COLO668 (cell line): ENCODE measurements at regions not wholly inside any gene's neighbourhood (a gene's known extent, or its start where the extent isn't known, plus 50 kb on each side); places are given as distances from the start of the nearest gene placed in this dataset.
A peak's percentile ranks its signal among the peaks of the same experiment; 100 is the strongest.

Experiments used
- DNase-seq: peaks from one replicate; lab custom pipeline; 2025; ENCODE audit not compliant: unreplicated experiment; lab: John Stamatoyannopoulos, UW

- no peak for DNase-seq
Measured at GRCh38 chr2:235244255-235245220, 249.3 kb upstream of the AGAP1 start.

- DNase-seq: no peak
Measured at GRCh38 chr2:235247001-235247400, 246.8 kb upstream of the AGAP1 start.

- DNase-seq: no peak
Measured at GRCh38 chr2:235255693-235256092, 238.2 kb upstream of the AGAP1 start.

DNA sequence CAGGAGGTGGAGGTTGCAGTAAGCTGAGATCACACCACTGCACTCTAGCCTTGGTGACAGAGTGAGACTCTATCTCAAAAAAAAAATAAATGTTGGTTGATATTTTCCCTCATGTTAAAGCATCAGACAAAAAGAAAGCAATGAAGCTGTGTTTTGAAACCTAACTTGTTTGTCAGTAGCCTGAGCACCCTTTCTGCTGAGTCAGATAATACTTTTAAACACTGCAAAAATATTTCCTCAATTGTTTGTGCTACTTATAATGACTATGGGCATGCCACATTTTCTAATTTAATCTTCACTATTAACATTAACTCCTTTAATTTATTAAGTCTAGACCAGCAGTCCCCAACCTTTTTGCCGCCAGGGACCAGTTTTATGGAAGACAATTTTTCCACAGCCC, 236.3 kb upstream of the AGAP1 start:
- no peak for DNase-seq

DNA sequence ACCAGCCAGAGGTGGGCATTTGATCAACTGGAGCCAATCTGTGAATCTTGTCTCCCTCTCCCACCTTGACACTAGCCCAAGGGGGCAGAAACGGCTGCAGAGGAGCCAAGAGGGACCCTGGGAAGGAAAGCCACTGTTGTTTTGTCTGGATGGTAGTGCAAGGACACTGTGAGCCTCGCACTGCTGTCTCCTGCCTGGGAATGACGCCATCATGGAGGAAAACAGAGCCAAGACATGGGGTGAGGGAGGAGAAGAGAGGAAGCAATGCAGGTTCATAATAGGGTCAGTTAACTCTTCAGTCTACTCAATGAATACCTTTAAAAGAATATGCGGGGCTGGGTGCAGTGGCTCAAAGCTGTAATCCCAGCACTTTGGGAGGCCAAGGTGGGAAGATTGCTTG, 231.1 kb upstream of the AGAP1 start:
- no peak for DNase-seq

- peak; percentile 79 for DNase-seq
Measured at GRCh38 chr2:235263205-235264120, 230.4 kb upstream of the AGAP1 start.

DNA sequence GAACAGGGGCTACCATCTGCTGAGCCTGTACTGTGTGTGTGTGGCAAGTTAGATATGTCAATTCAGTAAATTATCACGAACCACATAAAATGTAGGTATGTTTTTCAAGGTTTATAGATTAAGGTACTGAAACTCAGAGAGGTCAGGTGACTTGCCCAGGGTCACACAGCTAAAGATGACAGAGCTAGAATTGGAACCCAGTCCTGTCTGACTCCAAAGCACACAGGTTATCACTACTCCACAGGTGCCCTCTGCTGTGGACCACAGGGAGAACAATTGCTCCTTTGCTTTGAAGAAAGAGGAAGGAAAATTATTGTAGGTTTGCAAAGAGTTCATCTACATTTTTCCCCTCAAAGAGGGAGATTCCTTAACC, 229.7 kb upstream of the AGAP1 start:
- no peak for DNase-seq

DNA sequence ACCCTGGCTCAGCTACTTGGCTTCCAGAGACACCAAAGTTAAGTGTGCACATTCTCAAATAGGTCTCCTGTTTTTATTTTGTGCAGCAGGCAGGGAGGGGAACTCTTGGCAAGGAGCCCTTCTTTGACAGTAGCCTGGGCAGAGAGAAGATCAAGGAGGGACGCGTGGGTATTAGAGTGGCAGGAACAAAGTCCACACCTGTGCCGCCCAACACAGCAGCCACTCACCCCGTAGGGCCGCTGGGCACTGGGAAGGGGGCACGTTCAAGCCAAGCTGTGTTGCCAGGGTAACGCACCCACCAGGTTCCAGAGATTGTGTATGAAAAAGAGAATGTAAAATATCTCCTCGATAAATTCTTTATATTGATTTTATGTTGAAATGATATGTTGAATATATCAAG, 229.3 kb upstream of the AGAP1 start:
- no peak for DNase-seq

DNA sequence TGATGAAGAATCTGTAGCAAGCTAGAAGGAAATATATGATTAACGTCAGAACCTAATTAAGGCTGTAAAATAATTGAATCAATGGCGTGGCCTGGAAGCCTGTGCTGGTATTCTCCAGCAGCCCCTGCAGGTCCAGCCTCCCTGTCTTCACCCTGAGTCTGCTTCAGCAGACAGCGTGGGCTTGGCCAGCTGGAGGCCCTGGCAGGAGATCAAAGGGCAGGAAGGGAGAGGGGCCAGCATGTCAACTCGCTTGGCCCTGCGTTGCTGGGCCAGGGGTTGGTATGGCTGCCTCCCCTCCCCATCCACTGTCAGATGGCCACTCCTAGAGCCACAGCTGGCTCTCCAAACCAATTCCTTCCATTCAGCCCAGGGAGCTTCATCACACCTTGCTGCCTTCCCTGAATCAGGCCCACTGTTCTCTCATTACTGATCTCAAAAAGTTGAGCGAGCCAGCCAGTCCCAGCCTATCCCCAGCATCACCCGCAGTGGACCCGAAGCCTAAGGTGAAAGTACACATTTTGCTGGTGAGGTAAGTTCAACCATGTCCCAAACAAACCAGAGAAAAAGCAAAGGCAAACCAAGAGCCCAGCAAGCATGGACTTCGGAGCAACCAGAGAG, 228.4 kb upstream of the AGAP1 start:
- DNase-seq: no peak

DNA sequence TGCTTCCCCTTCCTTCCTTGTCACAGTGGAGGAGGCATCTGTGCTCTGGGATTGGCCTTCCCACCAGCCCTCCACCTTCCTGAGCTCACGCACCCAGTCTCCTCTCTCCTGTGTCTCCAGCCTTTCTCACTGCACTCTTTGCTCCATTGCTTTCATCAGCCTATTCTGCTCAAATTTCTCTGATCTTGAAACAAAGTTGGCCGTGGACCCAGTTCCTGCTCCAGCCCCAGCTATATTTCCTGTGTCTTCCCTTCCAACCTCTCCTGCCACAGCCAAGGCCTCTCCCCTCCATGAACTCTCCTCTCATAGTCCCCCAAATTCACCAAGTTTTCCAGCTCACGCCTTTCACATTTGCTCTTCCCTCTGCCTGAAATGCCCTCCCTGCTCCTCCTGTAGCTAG, 226.6 kb upstream of the AGAP1 start:
- DNase-seq: no peak

DNA sequence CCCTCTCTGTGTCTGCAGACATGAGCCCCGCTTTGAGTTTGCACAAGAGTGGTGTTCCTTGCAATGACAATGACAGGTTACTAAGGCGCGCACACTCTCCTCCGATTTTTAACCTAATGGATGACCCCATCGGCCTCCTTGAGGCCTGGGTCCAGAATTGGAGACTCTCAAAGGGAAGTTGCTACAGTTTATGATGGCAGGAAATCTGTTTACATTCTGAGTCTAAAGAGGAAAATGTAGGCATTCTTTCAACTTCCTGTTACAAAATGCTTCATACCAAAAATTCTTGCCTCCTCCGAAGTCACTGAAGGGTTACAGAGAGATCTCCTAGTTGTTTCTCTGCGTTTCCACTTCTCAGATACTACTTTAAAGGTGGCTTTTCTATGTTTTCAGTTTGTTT, 225.3 kb upstream of the AGAP1 start:
- no peak for DNase-seq

- DNase-seq: no peak
Measured at GRCh38 chr2:235270291-235270690, 223.6 kb upstream of the AGAP1 start.

GRCh38 chr2:235270956-235271355, 222.9 kb upstream of the AGAP1 start:
- no peak for DNase-seq

GRCh38 chr2:235271936-235272335, 221.9 kb upstream of the AGAP1 start:
- DNase-seq: no peak

DNA sequence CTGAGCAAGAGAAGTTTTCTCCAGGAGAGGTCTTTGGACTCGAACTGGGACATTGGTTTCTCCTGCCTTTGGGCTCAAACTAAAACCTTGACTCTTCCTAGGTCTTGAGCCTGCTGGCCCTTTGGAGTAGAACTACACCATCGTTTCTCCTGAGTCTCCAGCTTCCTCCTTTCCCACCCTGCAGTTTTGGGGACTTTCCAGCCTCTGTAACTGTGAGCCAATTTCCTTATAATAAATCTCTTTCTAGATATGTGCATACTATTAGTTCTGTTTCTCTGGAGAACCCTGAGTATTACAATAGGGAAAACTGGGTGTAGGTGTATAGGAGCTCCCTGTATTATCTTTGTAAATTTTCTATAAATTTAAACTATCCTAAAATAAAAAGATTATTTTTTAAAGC, 219.8 kb upstream of the AGAP1 start:
- DNase-seq: no peak

DNA sequence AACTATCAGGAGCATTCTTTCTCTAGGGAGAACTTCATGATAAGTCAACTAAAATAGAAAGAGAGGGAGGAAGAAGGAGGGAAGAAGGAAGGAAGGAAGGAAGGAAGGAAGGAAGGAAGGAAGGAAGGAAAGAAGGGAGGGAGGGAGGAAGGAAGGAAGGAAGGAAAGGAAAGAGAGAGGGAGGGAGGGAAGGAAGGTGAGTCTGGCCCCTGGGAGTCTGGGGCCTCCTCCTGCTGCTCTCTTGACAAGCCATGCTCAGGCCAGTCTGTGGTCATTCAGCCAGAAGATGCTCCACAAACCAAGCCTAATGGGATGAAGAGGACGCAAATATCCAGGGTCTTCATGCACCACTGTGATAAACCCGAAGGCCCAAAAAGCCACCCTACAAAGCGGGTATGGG, 216.4 kb upstream of the AGAP1 start:
- DNase-seq: no peak

- DNase-seq: no peak
Measured at GRCh38 chr2:235278771-235279355, 215.0 kb upstream of the AGAP1 start.

DNA sequence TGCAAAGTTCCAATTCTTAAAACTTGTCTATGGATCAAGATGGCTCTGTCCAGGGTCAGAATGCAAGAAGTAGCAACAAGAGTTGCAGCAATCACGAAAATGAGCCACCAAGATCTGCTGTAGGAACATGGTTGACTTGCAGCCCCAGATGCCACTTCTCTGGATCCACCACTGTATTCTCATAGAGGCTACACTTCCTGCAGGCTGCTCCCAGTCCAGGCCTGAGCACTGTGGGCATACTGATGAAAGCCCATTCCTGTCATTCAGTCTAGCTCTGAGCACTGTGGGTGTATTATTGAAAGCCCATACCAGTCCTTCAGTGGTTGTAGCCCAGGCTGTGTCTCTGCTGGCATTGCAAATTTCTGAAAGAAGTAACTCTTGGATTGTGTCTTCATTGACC, 213.9 kb upstream of the AGAP1 start:
- no peak for DNase-seq

GRCh38 chr2:235283246-235283645, 210.6 kb upstream of the AGAP1 start:
- DNase-seq: no peak

DNA sequence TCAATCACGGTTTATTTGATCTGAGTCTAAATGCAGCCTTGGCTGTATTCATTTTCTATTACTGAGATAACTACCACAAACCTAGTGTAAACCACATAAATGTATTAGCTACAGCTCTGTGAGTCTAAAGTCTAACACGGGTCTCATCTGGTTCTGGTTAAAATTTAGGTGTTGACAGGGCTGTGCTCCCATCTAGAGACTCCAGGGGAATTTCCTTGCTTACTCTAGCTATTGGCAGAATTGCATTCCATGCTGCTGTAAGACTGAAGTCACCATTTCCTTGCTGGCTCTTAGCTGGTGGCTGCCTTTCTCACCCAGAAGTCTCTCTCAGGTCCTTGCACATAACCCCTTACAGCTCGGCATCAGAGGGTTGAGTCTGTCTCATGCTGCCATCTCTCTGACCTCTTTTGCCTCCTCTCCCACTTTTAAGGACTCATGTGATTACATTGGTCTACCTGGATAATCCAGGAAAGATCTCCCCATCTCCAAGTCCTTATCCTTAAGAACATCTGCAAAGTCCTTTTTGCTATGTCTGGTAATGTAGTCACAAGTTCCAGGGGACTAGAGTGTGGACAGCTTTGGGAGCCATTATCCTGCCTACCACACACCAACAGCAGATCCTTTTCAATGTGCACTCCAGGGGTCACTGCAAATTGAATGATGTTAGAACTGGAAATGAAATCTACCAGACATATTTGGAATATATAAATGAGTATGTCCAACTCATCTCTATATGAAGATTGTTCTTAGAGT, 207.0 kb upstream of the AGAP1 start:
- DNase-seq: no peak

GRCh38 chr2:235287375-235287733, 206.5 kb upstream of the AGAP1 start:
- DNase-seq: no peak
